Transverse colon (tissue), 4 donors: ENCODE measurements at regions not wholly inside any gene's neighbourhood (a gene's known extent, or its start where the extent isn't known, plus 50 kb on each side); places are given as distances from the start of the nearest gene placed in this dataset.

ENCODE experiments used
- DNase-seq: peaks from one replicate; pipeline ENCODE4 v3.0.0-alpha.2; 2019
- H3K27ac ChIP-seq, 4 donors: fragments of 200-600 bp; sonication (generic); 2 replicates each; pipeline ENCODE4 v1.5.1; 2016 to 2018; ENCODE audit warnings: inconsistent platforms in 4 of 4
- H3K27me3 ChIP-seq: fragments of 200-600 bp; sonication (generic); 2 replicates; pipeline ENCODE4 v1.5.1; 2017; ENCODE audit warnings: inconsistent platforms
- H3K36me3 ChIP-seq, 4 donors: fragments of 200-600 bp; sonication (generic); 2 replicates each; pipeline ENCODE4 v1.5.1; 2017 to 2019; ENCODE audit warnings: inconsistent platforms in 4 of 4
- H3K4me1 ChIP-seq, 4 donors: fragments of 200-600 bp; sonication (generic); 2 replicates each; pipeline ENCODE4 v1.5.1; 2017 to 2020; ENCODE audit warnings: inconsistent platforms in 4 of 4
- H3K4me3 ChIP-seq, 4 donors: fragments of 200-600 bp; sonication (generic); 1 replicate in 1 of 4; 2 replicates in 3 of 4; pipeline versions ENCODE4 v1.5.1 to v1.6.1; 2017 to 2019; ENCODE audit warnings: inconsistent platforms in 4 of 4
- H3K9me3 ChIP-seq, 2 donors: fragments of 200-600 bp; sonication (generic); 2 replicates each; pipeline ENCODE4 v1.5.1; 2017 to 2019; ENCODE audit warnings: inconsistent platforms in 2 of 2
- EP300 ChIP-seq: sonication (generic); formaldehyde crosslinking; IDR thresholded peaks from one replicate; pipeline ENCODE4 v1.6.1; 2017; ENCODE audit warnings: antibody characterized with exemption, low read depth
- POLR2A ChIP-seq: fragments of 450-650 bp; IDR thresholded peaks from one replicate; pipeline ENCODE4 v1.6.1; 2016; ENCODE audit warnings: antibody characterized with exemption, mild to moderate bottlenecking, moderate library complexity
- POLR2AphosphoS5 ChIP-seq, 3 donors: sonication (generic); formaldehyde crosslinking; IDR thresholded peaks; one replicate each; pipeline ENCODE4 v1.6.1; 2016; ENCODE audit warnings: antibody characterized with exemption in 3 of 3
- WGBS, 2 donors: methylation state at CpG; one replicate each; pipeline ENCODE4 v1.1.5; 2018; ENCODE audit warnings: low coverage in 1 of 2; 5-methylcytosine and 5-hydroxymethylcytosine counted together
- in situ Hi-C, 4 donors: fragments of 200-750 bp; cut with MboI; loops; one replicate each; pipeline versions ENCODE4 v1.15.0 to v1.15.1; 2017; ENCODE audit warnings: low sequenced_read_pairs in 3 of 4, low pct_ligation_motif_present in 1 of 4, low pct_unique_long_range_greater_than_20kb in 1 of 4
- intact Hi-C: fragments of 100-400 bp; cut with DNase I; formaldehyde crosslinking; loops from one replicate; pipeline ENCODE4 v1.15.1; 2023; ENCODE audit warnings: low total_unique reads
- TF ChIP-seq, protein P1 (sequence below), 5 experiments: fragments of 200-600 bp in 3 of 5; fragments of 450-650 bp in 2 of 5; sonication (generic) in 3 of 5; IDR thresholded peaks; 1 replicate in 2 of 5; 2 replicates in 3 of 5; pipeline ENCODE4 v1.5.1; 2016 to 2017; ENCODE audit warnings: antibody characterized with exemption in 5 of 5, inconsistent platforms in 3 of 5, mild to moderate bottlenecking in 2 of 5, moderate library complexity in 1 of 5

- no peaks in the 10 kb centered on the region for H3K36me3 ChIP-seq
- in situ Hi-C loops: no loop called here
Observed at GRCh38 chr20:40341561-40341960, 347.5 kb downstream of the MAFB start.

DNA sequence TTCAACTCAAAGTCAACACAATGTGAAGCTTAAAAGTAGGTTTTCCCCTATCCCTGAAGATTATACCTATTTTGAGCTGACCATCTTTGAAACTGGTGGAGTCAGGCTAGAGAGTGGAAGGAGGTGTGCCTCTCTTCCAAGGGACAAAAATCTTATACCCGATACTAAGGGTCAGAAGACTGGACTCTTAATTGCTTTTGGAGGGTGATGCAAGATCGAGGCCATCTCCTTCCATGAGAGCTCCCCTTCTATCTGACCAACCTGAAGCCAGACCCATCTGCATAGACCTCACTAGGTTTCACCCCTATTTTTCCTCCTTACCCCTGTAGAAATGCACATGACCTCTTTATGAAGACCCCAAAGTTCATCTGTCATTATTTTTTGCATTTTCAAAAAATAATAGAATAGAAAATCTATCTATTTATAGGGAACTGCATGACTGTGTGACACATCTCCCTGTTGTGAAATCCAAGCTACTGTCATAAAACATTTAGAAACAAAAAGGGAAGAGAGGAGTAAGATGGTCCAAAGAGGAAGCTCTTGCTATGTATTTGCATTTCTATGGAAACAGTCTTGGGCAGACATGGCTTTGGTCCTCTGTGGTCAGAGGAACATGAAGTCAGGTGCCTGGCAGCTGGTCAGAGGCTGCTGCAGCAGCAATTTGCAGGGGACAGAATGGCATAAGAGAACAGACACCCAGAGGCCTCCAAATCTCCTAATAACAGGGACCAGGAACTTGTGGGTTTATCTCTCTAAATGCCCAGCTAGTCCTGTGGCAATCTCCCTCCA is 349.2 kb downstream of the MAFB start:
- Histone ChIP-seq H3K36me3 (no peaks in the 10 kb centered on the region), H3K4me3 (no peak overlapping the region), H3K27ac (no peak overlapping the region), H3K4me1 (no peaks in the 10 kb centered on the region), H3K9me3 (peaks cover 12 to 14% of the 10 kb centered on the region in 2 donors), H3K27me3 (no peaks in the 10 kb centered on the region)
- intact Hi-C loops (no loop called here), in situ Hi-C loops (no loop called here)
- peak; percentile 23 for DNase-seq
- TF ChIP-seq, protein P1, sequence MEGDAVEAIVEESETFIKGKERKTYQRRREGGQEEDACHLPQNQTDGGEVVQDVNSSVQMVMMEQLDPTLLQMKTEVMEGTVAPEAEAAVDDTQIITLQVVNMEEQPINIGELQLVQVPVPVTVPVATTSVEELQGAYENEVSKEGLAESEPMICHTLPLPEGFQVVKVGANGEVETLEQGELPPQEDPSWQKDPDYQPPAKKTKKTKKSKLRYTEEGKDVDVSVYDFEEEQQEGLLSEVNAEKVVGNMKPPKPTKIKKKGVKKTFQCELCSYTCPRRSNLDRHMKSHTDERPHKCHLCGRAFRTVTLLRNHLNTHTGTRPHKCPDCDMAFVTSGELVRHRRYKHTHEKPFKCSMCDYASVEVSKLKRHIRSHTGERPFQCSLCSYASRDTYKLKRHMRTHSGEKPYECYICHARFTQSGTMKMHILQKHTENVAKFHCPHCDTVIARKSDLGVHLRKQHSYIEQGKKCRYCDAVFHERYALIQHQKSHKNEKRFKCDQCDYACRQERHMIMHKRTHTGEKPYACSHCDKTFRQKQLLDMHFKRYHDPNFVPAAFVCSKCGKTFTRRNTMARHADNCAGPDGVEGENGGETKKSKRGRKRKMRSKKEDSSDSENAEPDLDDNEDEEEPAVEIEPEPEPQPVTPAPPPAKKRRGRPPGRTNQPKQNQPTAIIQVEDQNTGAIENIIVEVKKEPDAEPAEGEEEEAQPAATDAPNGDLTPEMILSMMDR (IDR thresholded peaks at IDR 0.05): no peak
- WGBS, 2 donors: 60 to 74% methylated on average over 1 to 2 of the region's 2 CpGs

More at GRCh38 chr20:40341561-40341960, 347.5 kb downstream of the MAFB start:
- Histone ChIP-seq H3K27ac (no peak overlapping the region), H3K27me3 (no peaks in the 10 kb centered on the region), H3K9me3 (peaks cover 12 to 14% of the 10 kb centered on the region in 2 donors), H3K4me3 (no peak overlapping the region), H3K4me1 (no peaks in the 10 kb centered on the region)
- intact Hi-C loops: no loop called here
- DNase-seq: no peak
- TF ChIP-seq POLR2AphosphoS5 (IDR thresholded peaks at IDR 0.05) (no peak), EP300 (no peak), POLR2A (no peak)
- TF ChIP-seq, protein P1 (IDR thresholded peaks at IDR 0.05): no peak

DNA sequence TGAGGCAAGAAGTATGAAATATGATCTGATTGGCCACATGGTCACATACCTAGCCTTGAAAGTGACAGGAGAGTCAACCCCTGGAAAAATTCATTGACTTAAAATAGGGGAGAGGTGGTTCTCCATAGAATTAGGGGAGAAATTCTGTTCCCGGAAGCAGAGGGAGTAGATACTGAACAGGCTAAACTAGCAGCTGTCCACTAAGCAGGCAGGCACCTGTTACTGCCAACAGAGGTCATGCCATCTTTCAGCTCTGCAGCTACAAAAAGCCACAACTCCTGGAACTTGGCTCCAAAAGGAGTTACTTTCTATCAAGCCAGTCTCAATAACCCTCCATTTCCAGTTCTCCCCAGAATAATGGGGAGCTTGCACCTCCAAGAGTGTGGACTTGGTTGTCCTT is 352.5 kb downstream of the MAFB start:
- intact Hi-C loops (no loop called here), in situ Hi-C loops (no loop called here)
- Histone ChIP-seq H3K4me1 (no peaks in the 10 kb centered on the region), H3K27ac (no peak overlapping the region), H3K36me3 (no peaks in the 10 kb centered on the region), H3K9me3 (no peaks in the 10 kb centered on the region), H3K27me3 (no peaks in the 10 kb centered on the region), H3K4me3 (no peak overlapping the region)
- no peak for TF ChIP-seq EP300
- TF ChIP-seq POLR2A: no peak
- no peak for TF ChIP-seq POLR2AphosphoS5 (IDR thresholded peaks at IDR 0.05)
- TF ChIP-seq, protein P1 (IDR thresholded peaks at IDR 0.05): no peak
- no peak for DNase-seq
- 85% methylated on average over 1 of the region's 1 CpG; no CpG with 5 or more reads in 1 of the 2 donors for WGBS, 2 donors

- in situ Hi-C loops (no loop called here), intact Hi-C loops (no loop called here)
- no peaks in the 10 kb centered on the region for H3K27me3 ChIP-seq
- 73% methylated on average over 3 of the region's 3 CpGs; no CpG with 5 or more reads in 1 of the 2 donors for WGBS, 2 donors
- DNase-seq: no peak
- no peaks in the 10 kb centered on the region for H3K36me3 ChIP-seq
- no peak overlapping the region for H3K27ac ChIP-seq
- no peak overlapping the region for H3K4me3 ChIP-seq
- no peak for TF ChIP-seq EP300
- no peak for TF ChIP-seq POLR2AphosphoS5 (IDR thresholded peaks at IDR 0.05)
- TF ChIP-seq, protein P1 (IDR thresholded peaks at IDR 0.05): no peak
- TF ChIP-seq POLR2A: no peak
- no peaks in the 10 kb centered on the region for H3K4me1 ChIP-seq
- H3K9me3 ChIP-seq: no peaks in the 10 kb centered on the region
Observed at GRCh38 chr20:40335901-40336351, 353.1 kb downstream of the MAFB start.
